ENCODE measurements at regions not wholly inside any gene's neighbourhood (a gene's known extent, or its start where the extent isn't known, plus 50 kb on each side); places are given as distances from the start of the nearest gene placed in this dataset.
A peak's percentile ranks its signal among the peaks of the same experiment; 100 is the strongest.

DNA sequence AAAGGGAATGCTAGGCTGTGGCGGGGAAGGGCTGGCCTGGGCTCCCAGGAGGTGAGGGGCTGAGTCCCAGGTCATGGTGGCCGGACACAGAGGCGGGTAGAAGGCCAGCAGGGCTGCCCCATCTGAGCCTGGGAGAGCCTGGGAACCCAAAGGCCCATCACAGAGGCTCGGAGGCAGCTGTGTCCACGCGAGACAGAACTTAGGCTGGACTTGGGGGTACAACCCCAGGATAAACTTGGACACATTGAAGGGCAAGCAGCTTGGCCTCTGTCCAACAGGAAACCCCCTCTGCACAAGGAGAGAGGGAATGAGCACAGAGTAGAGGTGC lies 95.9 kb downstream of the ZFP36L2 start:
- peak overlapping the region; percentile 65; the same call in 1 of the 2 replicates for H3K27ac ChIP-seq (ENCODE audit: low read depth, low read length)
- no peaks in the 10 kb centered on the region for H3K27me3 ChIP-seq (ENCODE audit: insufficient read depth, low read length)
- peak overlapping the region in 1 of 2 experiments; percentile 41; a peak in 1 of 4 replicates for H3K4me3 ChIP-seq (replicated peaks in 1 of 2; ENCODE audit: low read depth in 1 of 2, low read length in 2 of 2)
- ATAC-seq (no peak), DNase-seq (ENCODE audit: low read depth, low spot score) (no peak)
- ChIA-PET POLR2A (interaction anchor here (1.1 to 2.0 kb wide), 2 partner anchors 96 to 98 kb away, joined by 4 to 7 read pairs; partner anchors contain the start of gene ZFP36L2), CTCF (interaction anchor here (1.0 to 3.6 kb wide), 4 partner anchors 91 to 353 kb away, joined by 3 to 35 read pairs (median 5); partner anchors contain the start of gene ZFP36L2), RAD21 (ENCODE audit: low non-redundant PET in 1 of 2, low total read pairs in 2 of 2, uncharacterized antibody in 2 of 2, unreplicated experiment in 2 of 2) (interaction anchor here (0.7 to 1.4 kb wide), 3 partner anchors 97 to 156 kb away, joined by 3 to 5 read pairs (median 3); no protein-coding TSS in a partner anchor)
- H3K9me2 ChIP-seq (ENCODE audit: insufficient read depth), result no peaks in the 10 kb centered on the region
- intact Hi-C loops (cut with micrococcal nuclease), result loop anchor here (5.0 kb wide), 3 partner anchors 153 to 412 kb away; no protein-coding TSS in a partner anchor
- no peaks in the 10 kb centered on the region for H3K79me2 ChIP-seq (ENCODE audit: insufficient read depth, low read length)
- H3K9me3 ChIP-seq (ENCODE audit: control insufficient read depth in 1 of 2, insufficient read depth in 1 of 2, low read depth in 1 of 2, low read length in 2 of 2), result no peaks in the 10 kb centered on the region
- TF ChIP-seq RAD21 (IDR thresholded peaks at IDR 0.05; ENCODE audit: low read depth), result no peak
- TF ChIP-seq TCF7L2 (IDR thresholded peaks at IDR 0.05; ENCODE audit: borderline replicate concordance, extremely low read depth, insufficient read depth, insufficient read length), result no peak
- TF ChIP-seq CBX3 (IDR thresholded peaks at IDR 0.05; ENCODE audit: low read depth), result no peak
- TF ChIP-seq EGR1 (IDR thresholded peaks at IDR 0.05; ENCODE audit: low read depth), result no peak
- TF ChIP-seq POLR2A (IDR thresholded peaks at IDR 0.05; ENCODE audit: borderline replicate concordance, extremely low read depth, insufficient read depth, insufficient read length), result no peak
- TF ChIP-seq, protein P1, sequence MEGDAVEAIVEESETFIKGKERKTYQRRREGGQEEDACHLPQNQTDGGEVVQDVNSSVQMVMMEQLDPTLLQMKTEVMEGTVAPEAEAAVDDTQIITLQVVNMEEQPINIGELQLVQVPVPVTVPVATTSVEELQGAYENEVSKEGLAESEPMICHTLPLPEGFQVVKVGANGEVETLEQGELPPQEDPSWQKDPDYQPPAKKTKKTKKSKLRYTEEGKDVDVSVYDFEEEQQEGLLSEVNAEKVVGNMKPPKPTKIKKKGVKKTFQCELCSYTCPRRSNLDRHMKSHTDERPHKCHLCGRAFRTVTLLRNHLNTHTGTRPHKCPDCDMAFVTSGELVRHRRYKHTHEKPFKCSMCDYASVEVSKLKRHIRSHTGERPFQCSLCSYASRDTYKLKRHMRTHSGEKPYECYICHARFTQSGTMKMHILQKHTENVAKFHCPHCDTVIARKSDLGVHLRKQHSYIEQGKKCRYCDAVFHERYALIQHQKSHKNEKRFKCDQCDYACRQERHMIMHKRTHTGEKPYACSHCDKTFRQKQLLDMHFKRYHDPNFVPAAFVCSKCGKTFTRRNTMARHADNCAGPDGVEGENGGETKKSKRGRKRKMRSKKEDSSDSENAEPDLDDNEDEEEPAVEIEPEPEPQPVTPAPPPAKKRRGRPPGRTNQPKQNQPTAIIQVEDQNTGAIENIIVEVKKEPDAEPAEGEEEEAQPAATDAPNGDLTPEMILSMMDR (IDR thresholded peaks at IDR 0.05 in 2 of 3, conservative IDR thresholded peaks at IDR 0.05 in 1 of 3; ENCODE audit: borderline replicate concordance in 1 of 3, insufficient read depth in 1 of 3, low read depth in 2 of 3, low read length in 2 of 3), result no peak
- no peak for TF ChIP-seq JUND (IDR thresholded peaks at IDR 0.05)
- H4K20me1 ChIP-seq (ENCODE audit: insufficient read depth), result no peaks in the 10 kb centered on the region
- BruUV-seq (replicated peaks), result no TSS peak
- no peak overlapping the region for H3K9ac ChIP-seq (ENCODE audit: low read length)
- no peak overlapping the region for H2AFZ ChIP-seq (ENCODE audit: low read depth, low read length, poor library complexity, severe bottlenecking)
- H3K4me2 ChIP-seq (ENCODE audit: low read length), result peak overlapping the region; percentile 84
- peaks cover 20 to 23% of the 10 kb centered on the region in 2 experiments for H3K4me1 ChIP-seq (ENCODE audit: control insufficient read depth in 1 of 2, insufficient read depth in 2 of 2, low read length in 2 of 2)
- no peaks in the 10 kb centered on the region for H3K36me3 ChIP-seq (ENCODE audit: control insufficient read depth in 1 of 2, insufficient read depth in 2 of 2, low read length in 2 of 2)
